SK-N-SH (cell line): ENCODE measurements at regions not wholly inside any gene's neighbourhood (a gene's known extent, or its start where the extent isn't known, plus 50 kb on each side); places are given as distances from the start of the nearest gene placed in this dataset.

Experiments
- CTCF ChIA-PET: fragments of 300-600, 350-600 bp; formaldehyde crosslinking; extraction: SDS; loops from one replicate; lab custom pipeline; 2021; lab: Yijun Ruan, JAX
- POLR2A ChIA-PET: fragments of 350-600 bp; sonication (Branson Sonifier 250); formaldehyde crosslinking; extraction: SDS; loops from one replicate; lab custom pipeline; 2020; ENCODE audit warnings: antibody characterized with exemption, inconsistent platforms; lab: Yijun Ruan, JAX
- DNase-seq: peaks from one replicate; pipeline ENCODE4 v3.0.0; 2012
- H2AFZ ChIP-seq: fragments of 200-600 bp; sonication (generic); 2 replicates; pipeline ENCODE4 v1.8.1; 2016; ENCODE audit warnings: antibody characterized with exemption, mild to moderate bottlenecking, low read depth
- H3F3A ChIP-seq: fragments of 200-600 bp; sonication (generic); replicated peaks from 2 replicates; pipeline ENCODE3; 2016; ENCODE audit warnings: antibody characterized with exemption, mild to moderate bottlenecking; ENCODE audit not compliant: insufficient read depth
- H3K27ac ChIP-seq, 2 experiments: fragments of 200-500 bp in 1 of 2; fragments of 200-600 bp in 1 of 2; sonication (Bioruptor generic) in 1 of 2; sonication (generic), shearing (Covaris generic) in 1 of 2; 2 replicates each; pipeline versions ENCODE4 v1.5.1 to v1.6.1; 2014 to 2016; ENCODE audit warnings: low read depth in 2 of 2, inconsistent platforms in 1 of 2, low read length in 1 of 2, mild to moderate bottlenecking in 1 of 2, mixed read lengths in 1 of 2
- H3K27me3 ChIP-seq: fragments of 200-600 bp; sonication (generic), shearing (Covaris generic); 2 replicates; pipeline ENCODE4 v1.6.1; 2016; ENCODE audit warnings: mixed run types; ENCODE audit not compliant: insufficient read depth
- H3K36me3 ChIP-seq, 2 experiments: fragments of 200-500 bp in 1 of 2; fragments of 200-600 bp in 1 of 2; sonication (Bioruptor generic) in 1 of 2; sonication (generic) in 1 of 2; replicated peaks in 1 of 2; 2 replicates each; pipeline versions ENCODE3 to v1.5.1; 2014 to 2016; ENCODE audit warnings: low read length in 1 of 2, mild to moderate bottlenecking in 1 of 2; ENCODE audit not compliant: insufficient read depth in 2 of 2, control insufficient read depth in 1 of 2
- H3K4me1 ChIP-seq, 2 experiments: fragments of 200-500 bp in 1 of 2; fragments of 200-600 bp in 1 of 2; sonication (Bioruptor generic) in 1 of 2; sonication (generic), shearing (Covaris generic) in 1 of 2; 2 replicates each; pipeline versions ENCODE4 v1.5.1 to v1.6.1; 2014 to 2016; ENCODE audit warnings: low read depth in 1 of 2, low read length in 1 of 2, mixed run types in 1 of 2; ENCODE audit not compliant: insufficient read depth in 2 of 2, control insufficient read depth in 1 of 2
- H3K4me2 ChIP-seq: fragments of 200-600 bp; sonication (generic), shearing (Covaris generic); 2 replicates; pipeline ENCODE4 v1.6.1; 2017; ENCODE audit warnings: mixed run types
- H3K4me3 ChIP-seq, 2 experiments: fragments of 200-500 bp in 1 of 2; fragments of 200-600 bp in 1 of 2; sonication (Bioruptor generic) in 1 of 2; sonication (generic), shearing (Covaris generic) in 1 of 2; 2 replicates each; pipeline versions ENCODE4 v1.5.1 to v1.8.1; 2014 to 2016; ENCODE audit warnings: low read depth in 2 of 2, inconsistent platforms in 1 of 2, low read length in 1 of 2, mild to moderate bottlenecking in 1 of 2, mixed read lengths in 1 of 2, moderate library complexity in 1 of 2
- H3K79me2 ChIP-seq: fragments of 200-600 bp; sonication (generic); 2 replicates; pipeline ENCODE4 v1.8.1; 2017; ENCODE audit warnings: mild to moderate bottlenecking; ENCODE audit not compliant: insufficient read depth
- H3K9ac ChIP-seq: fragments of 200-600 bp; sonication (generic); 2 replicates; pipeline ENCODE4 v1.6.1; 2017; ENCODE audit warnings: mixed run types
- H3K9me2 ChIP-seq: fragments of 200-600 bp; sonication (generic); 2 replicates; pipeline ENCODE4 v1.6.1; 2017; ENCODE audit warnings: mixed run types
- H3K9me3 ChIP-seq: fragments of 200-600 bp; sonication (generic); 2 replicates; pipeline ENCODE4 v1.6.1; 2017; ENCODE audit warnings: mixed run types, mild to moderate bottlenecking, moderate library complexity
- H4K20me1 ChIP-seq: fragments of 200-600 bp; sonication (generic); 2 replicates; pipeline ENCODE4 v1.6.1; 2017; ENCODE audit warnings: mild to moderate bottlenecking, mixed run types; ENCODE audit not compliant: insufficient read depth
- EP300 ChIP-seq, 2 experiments: IDR thresholded peaks; 2 replicates each; pipeline versions ENCODE4 v1.4.0 to v1.6.1; 2012; ENCODE audit warnings: borderline replicate concordance in 1 of 2, low read depth in 1 of 2, low read length in 1 of 2
- FOXM1 ChIP-seq: IDR thresholded peaks from 2 replicates; pipeline ENCODE4 v1.4.0; 2012; ENCODE audit warnings: low read depth, mild to moderate bottlenecking
- GABPA ChIP-seq: IDR thresholded peaks from 2 replicates; pipeline ENCODE4 v1.4.0; 2012; ENCODE audit warnings: low read depth, mild to moderate bottlenecking
- MEF2A ChIP-seq: IDR thresholded peaks from 2 replicates; pipeline ENCODE4 v1.4.0; 2012; ENCODE audit warnings: low read depth, borderline replicate concordance
- MXI1 ChIP-seq: IDR thresholded peaks from 2 replicates; pipeline ENCODE4 v1.6.1; 2012; ENCODE audit warnings: mild to moderate bottlenecking, low read depth, low read length, improper control_type of control experiment
- NFIC ChIP-seq: IDR thresholded peaks from 2 replicates; pipeline ENCODE4 v1.4.0; 2012; ENCODE audit warnings: borderline replicate concordance
- NRF1 ChIP-seq: IDR thresholded peaks from 2 replicates; pipeline ENCODE4 v1.6.1; 2012; ENCODE audit warnings: low read depth, mild to moderate bottlenecking, low read length
- PBX3 ChIP-seq: IDR thresholded peaks from 2 replicates; pipeline ENCODE4; 2012
- POLR2AphosphoS5 ChIP-seq: IDR thresholded peaks from 2 replicates; pipeline ENCODE4 v1.6.1; 2012; ENCODE audit warnings: low read depth, low read length
- RAD21 ChIP-seq: IDR thresholded peaks from 2 replicates; pipeline ENCODE4 v1.6.1; 2012; ENCODE audit warnings: mild to moderate bottlenecking, low read length
- RCOR1 ChIP-seq: fragments of 150-350 bp; IDR thresholded peaks from 2 replicates; pipeline ENCODE4 v1.6.1; 2017; ENCODE audit warnings: antibody characterized with exemption, low read length
- TAF1 ChIP-seq: IDR thresholded peaks from 2 replicates; pipeline ENCODE4 v1.6.1; 2012; ENCODE audit warnings: low read depth, mild to moderate bottlenecking, low read length, moderate library complexity, borderline replicate concordance
- TCF12 ChIP-seq: IDR thresholded peaks from 2 replicates; pipeline ENCODE4 v1.4.0; 2012
- TEAD4 ChIP-seq: IDR thresholded peaks from 2 replicates; pipeline ENCODE4 v1.4.0; 2012; ENCODE audit warnings: mild to moderate bottlenecking, borderline replicate concordance; ENCODE audit not compliant: insufficient read depth
- YY1 ChIP-seq: IDR thresholded peaks from 2 replicates; pipeline ENCODE4 v1.4.0; 2012; ENCODE audit warnings: low read depth, mild to moderate bottlenecking
- WGBS: methylation state at CpG from one replicate; pipeline ENCODE4 v1.1.6; 2017; ENCODE audit warnings: low lambda C conversion rate; 5-methylcytosine and 5-hydroxymethylcytosine counted together
- TF ChIP-seq, protein P1 (sequence below): IDR thresholded peaks from 2 replicates; pipeline ENCODE4 v1.4.0; 2012; ENCODE audit warnings: low read depth, borderline replicate concordance
- TF ChIP-seq, protein P2 (sequence below): fragments of 150-350 bp; IDR thresholded peaks from 2 replicates; pipeline ENCODE4 v1.6.1; 2016; ENCODE audit warnings: mild to moderate bottlenecking, low read depth, low read length
- TF ChIP-seq, protein P3 (sequence below): IDR thresholded peaks from 2 replicates; pipeline ENCODE4 v1.6.1; 2012; ENCODE audit warnings: mild to moderate bottlenecking, low read depth, low read length, moderate library complexity
- TF ChIP-seq, protein P4 (sequence below): fragments of 150-350 bp; IDR thresholded peaks from 2 replicates; pipeline ENCODE4 v1.6.1; 2017; ENCODE audit warnings: antibody characterized with exemption, low read length, low read depth, borderline replicate concordance

DNA sequence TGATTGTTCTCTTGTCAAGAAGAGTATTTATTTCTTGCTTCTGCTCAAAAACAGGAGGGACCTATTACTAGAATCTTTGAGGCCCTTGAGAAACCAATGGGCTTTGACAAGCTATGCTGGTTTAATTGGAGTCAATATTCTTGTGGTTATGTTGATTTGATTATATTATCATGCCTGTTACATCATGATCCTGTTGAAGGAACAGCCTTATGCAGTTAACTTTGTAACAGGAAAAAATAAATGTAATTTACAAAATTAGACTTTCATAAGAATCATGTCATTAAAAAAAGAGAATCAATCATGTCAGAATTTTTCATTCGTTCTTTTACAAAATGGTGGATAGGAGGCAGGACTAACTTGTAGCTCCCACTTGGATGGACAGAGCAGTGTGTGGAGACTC, 386.1 kb upstream of the DDI1 start:
- Histone ChIP-seq H3K4me3 (no peak overlapping the region), H3K9me3 (no peaks in the 10 kb centered on the region), H3K4me2 (no peak overlapping the region), H3K4me1 (0 out of 4 replicates have a peak, but pooled peaks cover 0 to 5% of the 10 kb centered on the region in 2 experiments), H3K27ac (0 out of 4 replicates have a peak overlapping the region, but pooled peaks of 1 of the 2 experiments have one; percentile 52), H4K20me1 (no peaks in the 10 kb centered on the region), H3K79me2 (no peaks in the 10 kb centered on the region), H3K36me3 (no peaks in the 10 kb centered on the region), H3K27me3 (no peaks in the 10 kb centered on the region), H2AFZ (no peak overlapping the region), H3F3A (peaks cover 11% of the 10 kb centered on the region), H3K9me2 (no peaks in the 10 kb centered on the region), H3K9ac (no peak overlapping the region)
- 0 out of 2 replicates have a peak, but pooled peaks have one; percentile 5 for TF ChIP-seq PBX3
- TF ChIP-seq TCF12 = 0 out of 2 replicates have a peak, but pooled peaks have one; percentile 17
- no peak for TF ChIP-seq TAF1
- 0 out of 2 replicates have a peak, but pooled peaks have one; percentile 24 for TF ChIP-seq TEAD4
- TF ChIP-seq RCOR1 = no peak
- TF ChIP-seq POLR2AphosphoS5 = peak; percentile 20; the same call in 1 of the 2 replicates
- peak in 1 of 2 experiments; percentile 29; a peak in 2 of 4 replicates for TF ChIP-seq EP300 (IDR thresholded peaks at IDR 0.05; ENCODE audit: borderline replicate concordance in 1 of 2, low read depth in 1 of 2, low read length in 1 of 2)
- 67% methylated on average over 1 of the region's 1 CpG for WGBS
- CTCF ChIA-PET = interaction anchor here (1.3 kb wide), 1 partner anchor 9 kb away, joined by 4 read pairs; no protein-coding TSS in a partner anchor
- POLR2A ChIA-PET = no interaction called here
- DNase-seq = no peak

- H2AFZ ChIP-seq = no peak overlapping the region
- WGBS = 80% methylated on average over 4 of the region's 5 CpGs
- H3K79me2 ChIP-seq = no peaks in the 10 kb centered on the region
- peak overlapping the region in 1 of 2 experiments; percentile 58; a peak in 2 of 4 replicates for H3K27ac ChIP-seq
- DNase-seq = no peak
- no peaks in the 10 kb centered on the region for H3K9me3 ChIP-seq
- no peaks in the 10 kb centered on the region for H3K9me2 ChIP-seq
- no peaks in the 10 kb centered on the region for H3K36me3 ChIP-seq
- ChIA-PET CTCF (interaction anchor here (1.3 to 1.4 kb wide), 2 partner anchors 8 to 19 kb away, joined by 3 to 4 read pairs; no protein-coding TSS in a partner anchor), POLR2A (no interaction called here)
- peaks cover 11% of the 10 kb centered on the region for H3F3A ChIP-seq
- no peaks in the 10 kb centered on the region for H4K20me1 ChIP-seq
- no peak overlapping the region for H3K4me2 ChIP-seq
- no peaks in the 10 kb centered on the region for H3K27me3 ChIP-seq
- no peak overlapping the region for H3K9ac ChIP-seq
- no peak overlapping the region for H3K4me3 ChIP-seq
- H3K4me1 ChIP-seq = 0 out of 4 replicates have a peak, but pooled peaks cover 0 to 5% of the 10 kb centered on the region in 2 experiments
- TF ChIP-seq, protein P1, sequence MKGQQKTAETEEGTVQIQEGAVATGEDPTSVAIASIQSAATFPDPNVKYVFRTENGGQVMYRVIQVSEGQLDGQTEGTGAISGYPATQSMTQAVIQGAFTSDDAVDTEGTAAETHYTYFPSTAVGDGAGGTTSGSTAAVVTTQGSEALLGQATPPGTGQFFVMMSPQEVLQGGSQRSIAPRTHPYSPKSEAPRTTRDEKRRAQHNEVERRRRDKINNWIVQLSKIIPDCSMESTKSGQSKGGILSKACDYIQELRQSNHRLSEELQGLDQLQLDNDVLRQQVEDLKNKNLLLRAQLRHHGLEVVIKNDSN = no peak
- TF ChIP-seq GABPA (no peak), TEAD4 (no peak), FOXM1 (no peak), YY1 (no peak), MEF2A (no peak), RAD21 (no peak), RCOR1 (no peak), MXI1 (no peak), NRF1 (no peak), NFIC (no peak), POLR2AphosphoS5 (no peak)
- TF ChIP-seq, protein P2, sequence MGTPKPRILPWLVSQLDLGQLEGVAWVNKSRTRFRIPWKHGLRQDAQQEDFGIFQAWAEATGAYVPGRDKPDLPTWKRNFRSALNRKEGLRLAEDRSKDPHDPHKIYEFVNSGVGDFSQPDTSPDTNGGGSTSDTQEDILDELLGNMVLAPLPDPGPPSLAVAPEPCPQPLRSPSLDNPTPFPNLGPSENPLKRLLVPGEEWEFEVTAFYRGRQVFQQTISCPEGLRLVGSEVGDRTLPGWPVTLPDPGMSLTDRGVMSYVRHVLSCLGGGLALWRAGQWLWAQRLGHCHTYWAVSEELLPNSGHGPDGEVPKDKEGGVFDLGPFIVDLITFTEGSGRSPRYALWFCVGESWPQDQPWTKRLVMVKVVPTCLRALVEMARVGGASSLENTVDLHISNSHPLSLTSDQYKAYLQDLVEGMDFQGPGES = no peak
- TF ChIP-seq, protein P3, sequence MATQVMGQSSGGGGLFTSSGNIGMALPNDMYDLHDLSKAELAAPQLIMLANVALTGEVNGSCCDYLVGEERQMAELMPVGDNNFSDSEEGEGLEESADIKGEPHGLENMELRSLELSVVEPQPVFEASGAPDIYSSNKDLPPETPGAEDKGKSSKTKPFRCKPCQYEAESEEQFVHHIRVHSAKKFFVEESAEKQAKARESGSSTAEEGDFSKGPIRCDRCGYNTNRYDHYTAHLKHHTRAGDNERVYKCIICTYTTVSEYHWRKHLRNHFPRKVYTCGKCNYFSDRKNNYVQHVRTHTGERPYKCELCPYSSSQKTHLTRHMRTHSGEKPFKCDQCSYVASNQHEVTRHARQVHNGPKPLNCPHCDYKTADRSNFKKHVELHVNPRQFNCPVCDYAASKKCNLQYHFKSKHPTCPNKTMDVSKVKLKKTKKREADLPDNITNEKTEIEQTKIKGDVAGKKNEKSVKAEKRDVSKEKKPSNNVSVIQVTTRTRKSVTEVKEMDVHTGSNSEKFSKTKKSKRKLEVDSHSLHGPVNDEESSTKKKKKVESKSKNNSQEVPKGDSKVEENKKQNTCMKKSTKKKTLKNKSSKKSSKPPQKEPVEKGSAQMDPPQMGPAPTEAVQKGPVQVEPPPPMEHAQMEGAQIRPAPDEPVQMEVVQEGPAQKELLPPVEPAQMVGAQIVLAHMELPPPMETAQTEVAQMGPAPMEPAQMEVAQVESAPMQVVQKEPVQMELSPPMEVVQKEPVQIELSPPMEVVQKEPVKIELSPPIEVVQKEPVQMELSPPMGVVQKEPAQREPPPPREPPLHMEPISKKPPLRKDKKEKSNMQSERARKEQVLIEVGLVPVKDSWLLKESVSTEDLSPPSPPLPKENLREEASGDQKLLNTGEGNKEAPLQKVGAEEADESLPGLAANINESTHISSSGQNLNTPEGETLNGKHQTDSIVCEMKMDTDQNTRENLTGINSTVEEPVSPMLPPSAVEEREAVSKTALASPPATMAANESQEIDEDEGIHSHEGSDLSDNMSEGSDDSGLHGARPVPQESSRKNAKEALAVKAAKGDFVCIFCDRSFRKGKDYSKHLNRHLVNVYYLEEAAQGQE = no peak
- TF ChIP-seq, protein P4, sequence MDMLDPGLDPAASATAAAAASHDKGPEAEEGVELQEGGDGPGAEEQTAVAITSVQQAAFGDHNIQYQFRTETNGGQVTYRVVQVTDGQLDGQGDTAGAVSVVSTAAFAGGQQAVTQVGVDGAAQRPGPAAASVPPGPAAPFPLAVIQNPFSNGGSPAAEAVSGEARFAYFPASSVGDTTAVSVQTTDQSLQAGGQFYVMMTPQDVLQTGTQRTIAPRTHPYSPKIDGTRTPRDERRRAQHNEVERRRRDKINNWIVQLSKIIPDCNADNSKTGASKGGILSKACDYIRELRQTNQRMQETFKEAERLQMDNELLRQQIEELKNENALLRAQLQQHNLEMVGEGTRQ = no peak
Measured at GRCh38 chr11:103651341-103651998, 385.0 kb upstream of the DDI1 start.
